ENCODE measurements at regions not wholly inside any gene's neighbourhood (a gene's known extent, or its start where the extent isn't known, plus 50 kb on each side); places are given as distances from the start of the nearest gene placed in this dataset.

GRCh38 chr1:68785328-68785727 lies 288.4 kb upstream of the DEPDC1 start:
- WGBS, 4 donors, result 31 to 38% (median 33%) methylated on average over 2 of the region's 2 CpGs
- TF ChIP-seq, protein P1, sequence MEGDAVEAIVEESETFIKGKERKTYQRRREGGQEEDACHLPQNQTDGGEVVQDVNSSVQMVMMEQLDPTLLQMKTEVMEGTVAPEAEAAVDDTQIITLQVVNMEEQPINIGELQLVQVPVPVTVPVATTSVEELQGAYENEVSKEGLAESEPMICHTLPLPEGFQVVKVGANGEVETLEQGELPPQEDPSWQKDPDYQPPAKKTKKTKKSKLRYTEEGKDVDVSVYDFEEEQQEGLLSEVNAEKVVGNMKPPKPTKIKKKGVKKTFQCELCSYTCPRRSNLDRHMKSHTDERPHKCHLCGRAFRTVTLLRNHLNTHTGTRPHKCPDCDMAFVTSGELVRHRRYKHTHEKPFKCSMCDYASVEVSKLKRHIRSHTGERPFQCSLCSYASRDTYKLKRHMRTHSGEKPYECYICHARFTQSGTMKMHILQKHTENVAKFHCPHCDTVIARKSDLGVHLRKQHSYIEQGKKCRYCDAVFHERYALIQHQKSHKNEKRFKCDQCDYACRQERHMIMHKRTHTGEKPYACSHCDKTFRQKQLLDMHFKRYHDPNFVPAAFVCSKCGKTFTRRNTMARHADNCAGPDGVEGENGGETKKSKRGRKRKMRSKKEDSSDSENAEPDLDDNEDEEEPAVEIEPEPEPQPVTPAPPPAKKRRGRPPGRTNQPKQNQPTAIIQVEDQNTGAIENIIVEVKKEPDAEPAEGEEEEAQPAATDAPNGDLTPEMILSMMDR (IDR thresholded peaks at IDR 0.05), result no peak
- no peak for TF ChIP-seq POLR2A (IDR thresholded peaks at IDR 0.05)
- Histone ChIP-seq H3K36me3 (no peaks in the 10 kb centered on the region), H3K27me3 (peaks cover 0 to 4% (median 0%) of the 10 kb centered on the region in 9 donors), H3K27ac (no peak overlapping the region), H3K4me3 (no peak overlapping the region), H3K9me3 (peaks cover 0 to 8% (median 0%) of the 10 kb centered on the region in 12 donors), H3K4me1 (no peaks in the 10 kb centered on the region)
- no peak for DNase-seq
- no peak for ATAC-seq
- intact Hi-C loops (cut with DNase I), result no loop called here

- no peaks in the 10 kb centered on the region for H3K4me1 ChIP-seq
These were observed 291.9 kb upstream of the DEPDC1 start for GRCh38 chr1:68788762-68789161.

GRCh38 chr1:68791800-68792199 lies 294.9 kb upstream of the DEPDC1 start:
- TF ChIP-seq, protein P1 (IDR thresholded peaks at IDR 0.05), result no peak
- no peak for TF ChIP-seq POLR2A (IDR thresholded peaks at IDR 0.05)
- DNase-seq, result no peak
- Histone ChIP-seq H3K27me3 (no peaks in the 10 kb centered on the region), H3K9me3 (no peaks in the 10 kb centered on the region), H3K27ac (no peak overlapping the region), H3K36me3 (no peaks in the 10 kb centered on the region), H3K4me3 (no peak overlapping the region), H3K4me1 (no peaks in the 10 kb centered on the region)
- WGBS, 4 donors, result 85 to 97% (median 90%) methylated on average over 3 of the region's 3 CpGs
- intact Hi-C loops (cut with DNase I), result no loop called here
- ATAC-seq, result no peak

More at GRCh38 chr1:68788762-68789161, 291.9 kb upstream of the DEPDC1 start:
- no peak for TF ChIP-seq POLR2A (IDR thresholded peaks at IDR 0.05)
- TF ChIP-seq, protein P1 (IDR thresholded peaks at IDR 0.05), result no peak
- Histone ChIP-seq H3K36me3 (no peaks in the 10 kb centered on the region), H3K27me3 (peaks cover 0 to 4% (median 0%) of the 10 kb centered on the region in 9 donors), H3K27ac (no peak overlapping the region), H3K4me3 (no peak overlapping the region), H3K9me3 (no peaks in the 10 kb centered on the region)
- no peak for DNase-seq
- 68 to 89% (median 77%) methylated on average over 1 of the region's 1 CpG for WGBS, 4 donors
- ATAC-seq, result no peak
- intact Hi-C loops (cut with DNase I), result no loop called here

DNA sequence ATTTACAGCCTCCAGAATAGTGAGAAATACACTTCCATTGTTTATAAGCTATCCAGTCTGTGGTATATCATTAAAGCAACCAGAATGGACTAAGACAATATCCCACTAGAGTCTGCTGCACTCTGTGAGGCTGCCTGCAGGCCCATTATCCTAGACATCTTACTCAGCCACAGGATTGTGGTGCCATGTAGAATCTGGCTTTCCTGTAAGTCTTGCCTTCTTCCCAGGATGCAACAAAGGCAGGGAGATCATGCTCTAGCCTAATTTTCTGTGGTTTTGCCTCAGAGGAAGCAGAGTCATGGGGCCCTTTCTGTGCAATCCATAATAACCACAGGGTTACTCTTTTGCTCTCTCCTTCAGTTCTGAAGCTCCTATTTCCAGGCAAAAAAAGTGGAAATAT lies 299.1 kb upstream of the DEPDC1 start:
- Histone ChIP-seq H3K27ac (no peak overlapping the region), H3K9me3 (no peaks in the 10 kb centered on the region), H3K4me1 (no peaks in the 10 kb centered on the region), H3K27me3 (no peaks in the 10 kb centered on the region), H3K36me3 (no peaks in the 10 kb centered on the region), H3K4me3 (no peak overlapping the region)
- no peak for ATAC-seq
- no peak for TF ChIP-seq POLR2A (IDR thresholded peaks at IDR 0.05)
- TF ChIP-seq, protein P1 (IDR thresholded peaks at IDR 0.05), result no peak
- no peak for DNase-seq
- intact Hi-C loops (cut with DNase I), result no loop called here
